SW 1271 (cell line): ENCODE measurements at regions not wholly inside any gene's neighbourhood (a gene's known extent, or its start where the extent isn't known, plus 50 kb on each side); places are given as distances from the start of the nearest gene placed in this dataset.

Experiments
- DNase-seq, 2 experiments: peaks; one replicate each; lab custom pipeline; 2025; lab: John Stamatoyannopoulos, UW

DNA sequence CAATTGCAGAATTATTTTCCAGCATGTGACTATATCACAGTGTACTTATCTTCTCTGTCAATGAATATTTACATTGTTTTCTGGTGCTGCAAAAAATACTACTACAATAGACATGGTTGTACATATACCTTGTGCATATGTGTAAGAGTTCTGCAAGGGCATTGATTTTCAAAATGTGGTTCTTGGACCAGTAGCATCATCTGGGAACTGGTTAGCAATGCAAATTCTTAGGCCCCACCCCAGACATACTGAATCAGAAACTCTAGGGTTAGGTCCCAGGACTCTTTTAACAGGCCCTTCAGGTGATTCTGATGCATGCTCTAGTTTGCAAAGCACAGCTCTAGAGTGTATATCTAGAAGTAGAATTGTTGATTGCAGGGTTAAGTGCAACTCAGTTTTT is 292.3 kb downstream of the ZNF621 start:
- DNase-seq = no peak

DNA sequence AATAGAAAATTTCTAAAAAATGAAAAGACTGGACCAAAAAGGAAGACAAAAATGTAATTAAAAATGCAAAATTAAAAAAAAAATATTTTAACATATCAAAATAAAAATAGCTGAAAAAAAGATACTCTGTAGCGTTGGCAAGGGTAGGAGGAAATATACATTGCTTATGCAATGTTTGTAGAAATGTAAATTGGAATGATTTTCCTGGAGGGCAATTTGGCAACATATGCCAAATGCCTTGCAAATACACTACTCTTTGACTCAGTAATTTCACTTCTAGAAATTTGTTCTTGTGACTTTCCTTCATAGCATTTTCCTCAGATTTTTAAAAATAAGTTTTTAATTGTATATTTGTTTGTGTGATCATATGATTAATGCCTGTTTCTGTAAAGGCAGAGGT is 296.6 kb downstream of the ZNF621 start:
- DNase-seq = no peak

DNA sequence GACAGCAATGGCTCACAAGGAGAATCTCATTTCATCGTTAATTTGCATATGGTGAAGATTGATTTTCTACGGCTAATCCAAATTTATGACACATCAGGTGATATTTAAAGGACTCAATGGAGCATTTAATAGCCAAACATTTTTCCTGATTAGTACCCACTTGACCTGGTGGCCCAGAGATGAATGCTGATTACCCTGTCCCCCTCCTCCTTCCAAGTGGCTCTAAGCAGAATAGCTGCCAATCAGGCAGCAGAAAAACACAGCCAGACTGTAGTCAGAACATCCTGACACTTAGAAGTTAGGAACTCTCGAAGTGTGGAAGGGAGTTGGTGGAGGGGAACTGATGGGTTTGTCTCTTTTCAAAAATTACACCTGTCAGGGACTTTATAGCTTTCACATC is 302.5 kb downstream of the ZNF621 start:
- no peak for DNase-seq

DNA sequence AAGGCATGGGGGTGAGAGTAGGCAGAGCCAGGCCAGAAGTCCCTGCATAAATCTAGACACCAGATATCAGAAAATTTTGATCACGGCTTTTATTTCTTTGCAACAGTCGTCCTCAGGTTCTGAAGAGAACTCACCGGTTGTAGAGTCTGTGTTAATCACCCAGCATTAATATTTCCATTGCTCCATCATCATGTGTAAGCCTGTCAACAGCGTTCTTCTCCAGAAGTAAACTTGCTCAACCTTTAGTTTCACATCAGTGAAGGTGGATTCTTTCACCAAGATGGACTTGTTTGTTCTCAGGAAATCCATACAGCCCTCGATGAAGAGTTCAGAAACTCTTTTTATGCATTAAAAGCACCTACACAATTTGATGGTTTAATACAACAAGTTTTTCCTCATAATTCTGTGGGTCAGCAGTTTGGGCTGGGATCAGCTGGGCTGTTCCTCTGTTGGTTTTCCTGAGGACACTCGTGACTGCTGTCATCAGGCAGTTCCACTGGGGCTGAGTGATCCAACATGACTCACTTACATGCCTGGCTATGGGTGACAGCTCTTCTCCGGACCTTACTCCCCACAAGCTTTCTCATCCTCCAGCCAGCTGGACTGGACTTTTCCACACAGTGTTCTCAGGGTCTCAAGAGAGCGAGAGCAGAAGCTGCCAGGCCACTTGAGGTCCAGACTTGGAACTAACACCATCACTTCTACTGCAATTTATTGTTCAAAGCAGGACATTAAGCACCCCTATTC is 303.4 kb downstream of the ZNF621 start:
- DNase-seq = no peak

DNA sequence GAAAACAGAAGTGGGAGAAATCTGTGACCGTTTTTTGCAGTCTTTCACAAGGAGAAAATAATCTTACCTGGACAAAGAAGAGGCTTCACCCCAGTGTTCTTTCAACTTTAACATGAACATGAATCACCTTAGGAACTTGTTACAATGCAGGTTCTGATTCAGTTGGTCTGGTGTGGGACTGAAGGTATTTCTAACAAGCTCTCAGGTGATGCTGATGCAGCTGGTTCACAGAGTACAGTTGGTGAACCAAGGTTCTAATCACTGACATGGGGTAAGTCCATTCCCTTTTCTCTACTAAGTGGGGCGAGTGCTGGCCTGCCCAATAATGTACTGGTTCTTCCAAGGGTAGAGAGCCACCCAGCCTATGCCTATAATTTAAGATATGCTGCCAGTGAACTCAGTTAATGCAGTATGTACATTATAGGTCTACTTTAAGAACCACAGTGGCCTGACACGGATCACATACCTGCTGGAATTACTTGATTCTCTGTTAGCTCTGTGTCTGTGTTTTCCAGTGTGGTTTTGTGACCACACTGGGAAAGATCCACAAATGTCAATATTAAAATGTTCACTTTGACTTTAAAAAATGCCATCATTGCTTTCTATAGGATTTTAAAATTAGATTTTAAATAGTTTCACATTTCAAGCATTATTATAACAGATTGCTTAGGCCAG is 304.1 kb downstream of the ZNF621 start:
- no peak for DNase-seq

DNA sequence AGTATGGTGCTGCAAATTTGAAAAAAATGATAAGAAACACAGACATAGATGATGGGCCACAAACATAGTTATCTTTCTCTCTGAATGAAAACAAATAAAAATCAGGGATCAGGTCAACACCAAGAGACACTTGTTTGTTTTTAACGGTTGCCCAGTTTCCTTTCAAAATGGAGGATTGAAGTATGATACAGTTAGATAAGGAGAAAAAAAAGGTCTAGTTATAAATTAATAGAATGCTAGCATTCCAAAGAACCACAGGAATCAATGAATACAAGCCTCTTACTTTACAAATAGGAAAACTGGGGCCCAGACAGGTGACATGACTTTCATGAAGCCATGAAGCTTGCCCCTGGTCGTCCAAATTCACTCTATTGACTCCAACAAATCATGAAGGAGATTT is 305.1 kb downstream of the ZNF621 start:
- no peak for DNase-seq

DNA sequence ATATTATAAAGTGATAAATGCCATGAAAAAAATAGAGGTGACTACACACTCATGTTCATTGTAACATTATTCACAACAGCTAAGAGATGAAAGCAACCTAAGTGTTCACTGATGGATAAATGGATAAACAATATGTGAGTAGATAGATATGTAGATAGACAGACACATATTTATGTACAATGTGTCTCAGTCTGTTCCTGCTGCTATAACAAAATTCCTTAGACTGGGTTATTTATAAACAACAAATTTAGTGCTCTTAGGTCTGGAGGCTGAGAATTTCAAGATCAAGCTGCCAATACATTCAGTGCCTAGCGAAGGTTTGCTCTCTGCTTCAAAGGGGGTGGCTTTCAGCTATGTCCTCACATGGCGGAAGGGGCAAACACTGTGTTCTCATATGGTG is 312.5 kb downstream of the ZNF621 start:
- no peak for DNase-seq

DNA sequence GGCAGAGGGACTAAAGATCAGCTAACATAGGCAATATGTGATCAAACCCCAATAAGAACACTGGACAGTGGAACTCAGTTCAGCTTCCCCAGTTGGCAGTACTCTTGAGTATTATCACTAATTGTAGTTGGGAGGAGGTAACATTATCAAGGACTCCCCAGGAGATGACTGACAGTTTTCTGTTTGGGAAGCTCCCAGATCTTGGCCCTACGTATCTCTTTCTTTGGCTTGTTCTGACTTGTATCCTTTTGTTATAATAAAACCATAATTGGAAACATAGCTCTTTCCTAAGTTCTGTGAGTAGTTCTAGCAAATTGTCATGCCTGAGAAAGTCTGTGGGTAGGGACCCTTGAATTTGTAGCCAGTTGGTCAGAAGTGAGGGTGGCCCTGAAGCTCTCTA is 316.4 kb downstream of the ZNF621 start:
- no peak for DNase-seq

DNA sequence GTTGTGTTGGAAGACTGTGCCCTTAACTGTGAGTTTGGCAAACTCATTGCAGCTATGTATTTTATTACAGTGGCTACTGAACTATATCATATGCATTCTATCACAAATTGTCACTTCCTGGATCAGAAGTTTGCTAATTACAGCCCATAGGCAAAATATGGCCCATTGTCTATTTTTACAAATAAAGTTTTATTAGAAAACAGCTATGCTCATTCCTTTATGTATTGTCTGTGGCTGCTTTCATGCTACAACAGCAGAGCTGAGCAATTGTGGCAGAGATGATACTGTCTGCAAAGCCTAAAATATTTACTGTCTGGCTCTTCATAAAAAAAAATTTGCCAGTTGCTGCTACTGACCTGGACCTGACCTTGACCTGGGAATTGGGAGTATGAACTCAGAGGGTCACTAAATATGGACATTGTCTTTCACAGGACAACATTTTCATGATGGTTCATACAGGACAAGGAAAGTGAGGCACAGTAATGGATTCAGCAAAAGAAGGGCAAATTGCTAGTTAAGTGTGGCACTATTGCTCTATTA is 316.9 kb downstream of the ZNF621 start:
- no peak for DNase-seq

DNA sequence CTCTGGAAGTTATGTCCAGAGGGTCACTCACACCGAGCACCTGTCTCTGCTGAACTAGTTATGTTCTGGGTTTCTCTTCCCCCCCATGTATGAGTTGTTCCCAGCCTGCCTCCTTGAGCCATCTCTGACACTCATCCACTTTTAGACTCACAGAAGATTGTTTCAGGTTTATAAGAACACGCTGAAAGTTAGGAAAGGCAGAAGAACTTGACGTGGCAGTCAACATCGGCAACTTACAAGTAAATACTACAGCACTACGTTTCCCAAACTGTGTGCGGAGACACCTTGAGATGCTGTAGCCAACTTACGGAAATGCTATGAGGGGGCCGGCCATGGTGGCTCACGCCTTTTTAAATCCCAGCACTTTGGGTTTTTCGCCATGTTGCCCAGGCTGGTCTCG is 318.0 kb downstream of the ZNF621 start:
- DNase-seq = no peak

DNA sequence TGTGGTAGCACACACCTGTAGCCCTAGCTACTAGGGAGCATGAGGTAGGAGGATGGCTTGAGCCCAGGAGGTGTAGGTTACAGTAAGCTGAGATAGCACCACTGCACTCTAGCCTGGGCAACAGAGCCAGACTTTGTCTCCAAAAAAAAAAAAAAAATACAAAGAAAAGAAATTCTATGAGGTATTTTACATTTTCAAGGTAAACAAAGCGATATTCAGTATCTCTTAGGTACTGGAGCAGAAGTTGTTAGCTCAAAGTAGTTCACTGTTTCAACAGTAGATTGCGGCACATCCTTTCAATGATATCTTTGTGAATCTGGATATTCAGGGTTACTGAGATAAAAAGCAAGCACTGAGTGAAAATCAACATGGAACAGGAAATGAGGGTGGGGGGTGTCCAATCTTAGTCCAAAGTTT is 318.5 kb downstream of the ZNF621 start:
- DNase-seq = no peak

DNA sequence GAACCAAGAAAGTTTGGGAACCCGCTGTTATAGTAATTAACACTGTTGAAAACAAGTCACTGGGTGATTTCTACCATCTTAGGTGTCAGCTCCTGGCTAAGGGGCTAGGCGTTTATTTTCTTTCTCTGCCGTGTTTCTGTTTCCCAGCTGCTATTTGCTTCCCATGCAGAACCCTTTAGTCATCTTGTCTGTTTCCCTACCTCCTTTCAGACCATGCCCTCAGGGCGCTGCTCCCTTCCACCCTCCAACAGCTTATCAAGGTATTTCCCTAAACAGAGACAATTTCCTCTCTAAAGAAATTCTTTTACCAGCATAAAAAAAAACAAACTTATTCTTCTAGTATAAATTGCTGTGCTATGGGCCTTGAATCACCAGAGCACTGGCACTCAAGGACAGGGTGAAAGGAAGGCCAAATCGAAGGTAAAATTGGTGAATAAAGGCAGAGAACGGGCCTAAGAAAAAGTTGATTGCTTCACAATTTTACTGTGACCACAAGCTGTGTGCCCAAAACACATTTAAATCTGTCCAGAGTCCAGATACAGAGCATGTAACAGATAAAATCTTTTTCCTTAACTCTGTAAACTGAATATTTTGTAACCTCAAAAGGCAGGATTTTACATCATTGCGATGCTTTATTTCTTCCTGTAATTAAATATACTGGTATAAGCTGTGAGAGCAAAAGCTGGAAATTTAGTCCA is 319.2 kb downstream of the ZNF621 start:
- no peak for DNase-seq

DNA sequence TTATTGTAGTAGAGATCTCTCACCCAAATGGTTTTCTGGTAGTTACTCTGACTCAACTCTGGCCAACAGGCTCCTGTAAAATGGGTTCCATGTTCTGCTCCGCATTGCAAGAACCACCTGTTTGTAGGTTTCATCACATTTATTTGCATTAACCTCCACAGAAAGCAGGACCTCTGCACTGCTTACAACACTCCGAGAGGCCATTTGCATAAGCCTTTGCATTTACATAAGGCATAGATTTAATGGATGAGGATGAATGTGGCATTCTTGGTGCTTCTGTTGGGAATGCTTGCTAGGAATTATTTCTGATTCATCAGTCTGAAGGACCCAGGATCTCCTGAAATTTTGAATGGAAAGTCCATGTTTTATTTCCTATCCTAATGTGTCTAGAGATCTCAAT is 320.1 kb downstream of the ZNF621 start:
- no peak for DNase-seq

DNA sequence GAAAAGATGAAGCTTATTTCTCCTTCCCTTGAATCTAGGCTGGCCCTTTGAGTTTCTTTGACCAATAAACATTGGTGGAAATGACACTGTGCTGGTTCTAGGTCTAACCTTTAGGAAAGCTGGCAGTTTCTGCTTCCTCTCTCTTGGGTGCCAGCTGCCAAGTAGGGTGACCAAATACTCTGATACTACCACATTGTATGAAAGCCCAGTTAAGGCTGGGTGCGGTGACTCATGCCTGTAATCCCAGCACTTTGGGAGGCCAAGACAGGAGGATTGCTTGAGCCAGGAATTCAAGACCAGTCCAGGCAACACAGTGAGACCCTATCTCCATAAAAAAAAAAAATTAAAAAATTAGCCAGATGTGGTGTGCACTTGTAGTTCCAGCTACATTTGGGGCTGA is 320.7 kb downstream of the ZNF621 start:
- DNase-seq = no peak

DNA sequence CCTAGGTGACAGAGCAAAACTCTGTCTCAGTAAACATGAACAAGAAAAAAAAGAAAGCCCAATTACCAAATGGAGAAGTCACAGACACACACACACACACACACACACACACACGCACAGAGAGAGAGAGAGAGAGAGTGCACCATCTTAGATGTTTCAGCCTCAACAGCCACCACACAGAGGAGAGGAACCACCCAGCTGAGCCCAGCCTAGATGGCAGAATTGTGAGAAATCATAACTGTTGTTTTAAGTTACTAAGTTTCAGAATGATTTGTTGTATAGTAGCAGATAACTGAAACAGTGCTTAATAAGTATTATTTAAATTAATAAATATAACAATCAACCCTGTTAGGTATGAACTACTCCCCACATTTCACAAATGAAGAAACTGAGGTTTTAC is 321.2 kb downstream of the ZNF621 start:
- no peak for DNase-seq

DNA sequence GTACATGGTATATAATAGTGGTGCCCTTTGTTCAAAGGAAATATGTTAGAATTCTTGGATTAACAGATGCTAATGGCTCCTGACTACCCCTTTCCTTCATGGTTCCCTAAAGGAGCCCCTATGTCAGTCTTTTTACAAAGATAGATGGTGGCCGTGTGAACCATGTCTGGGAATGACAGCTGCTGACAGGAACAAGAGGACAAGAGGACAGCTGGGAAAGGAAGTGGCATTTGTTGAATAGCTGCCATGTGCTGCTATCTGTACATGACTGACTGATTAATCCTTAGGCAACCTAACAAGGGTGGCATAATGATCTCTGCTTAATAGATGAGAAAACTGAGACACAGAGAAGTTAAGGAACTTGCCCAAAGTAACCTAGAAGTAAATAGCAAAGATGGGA is 321.7 kb downstream of the ZNF621 start:
- no peak for DNase-seq

DNA sequence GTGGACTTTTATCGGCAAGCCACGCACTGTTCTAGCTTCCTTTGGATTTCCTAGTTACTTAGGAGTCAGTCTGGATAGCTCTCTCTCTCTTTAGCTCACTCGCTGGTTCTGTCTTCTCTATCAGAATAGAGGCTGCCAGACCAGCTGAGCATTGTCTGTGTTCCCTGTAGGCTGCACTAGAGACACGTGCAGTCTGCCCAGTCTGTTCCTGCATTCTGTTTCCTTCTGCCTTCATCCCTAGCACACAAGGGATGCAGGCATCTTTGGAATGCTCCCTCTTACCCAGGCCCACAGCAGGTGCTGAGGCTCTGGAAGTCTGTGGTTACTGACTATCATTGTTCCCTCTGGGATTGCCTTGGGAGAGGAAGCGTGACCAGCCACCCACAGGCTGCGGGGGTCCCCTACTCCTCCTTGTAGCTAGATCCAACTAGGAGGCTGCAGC is 322.8 kb downstream of the ZNF621 start:
- DNase-seq = peak in 1 of 2 experiments; percentile 17

DNA sequence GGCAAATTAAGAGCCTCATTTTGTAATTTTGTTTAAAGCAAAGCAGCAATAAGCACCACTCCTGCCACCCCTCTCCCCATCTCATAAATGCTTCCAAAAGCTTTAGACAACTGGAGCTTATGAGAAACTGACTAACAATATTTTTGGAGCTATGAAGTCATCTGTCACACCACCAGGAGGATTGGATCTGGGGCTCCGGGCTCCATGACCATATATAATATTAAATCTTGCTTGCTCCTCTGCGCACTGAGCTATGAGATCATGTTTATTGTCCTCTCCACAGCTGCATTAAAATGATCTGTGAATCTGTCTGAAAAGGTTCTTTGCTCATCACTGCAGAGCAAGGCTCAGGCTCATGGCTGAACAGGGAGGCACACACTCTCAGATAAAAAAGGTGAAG is 323.7 kb downstream of the ZNF621 start:
- no peak for DNase-seq

DNA sequence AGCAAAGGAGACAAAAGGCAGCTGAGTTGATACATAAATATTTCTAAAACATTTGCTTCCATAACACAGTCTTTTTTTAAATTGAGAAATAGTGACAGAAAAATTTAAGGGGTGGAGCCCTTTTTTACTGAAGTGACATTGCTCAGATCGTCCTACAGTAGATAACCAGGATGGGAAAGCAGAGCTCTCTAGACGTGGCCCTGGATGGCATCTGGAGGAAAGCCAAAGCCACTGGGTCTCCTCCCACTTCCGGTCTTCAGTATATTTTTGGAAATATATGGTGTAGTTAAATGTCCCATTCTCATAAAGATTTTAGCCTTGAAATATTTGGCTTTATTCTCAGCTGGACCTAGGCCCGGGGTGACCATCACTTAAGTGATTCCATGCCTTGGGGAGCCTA is 326.1 kb downstream of the ZNF621 start:
- no peak for DNase-seq

DNA sequence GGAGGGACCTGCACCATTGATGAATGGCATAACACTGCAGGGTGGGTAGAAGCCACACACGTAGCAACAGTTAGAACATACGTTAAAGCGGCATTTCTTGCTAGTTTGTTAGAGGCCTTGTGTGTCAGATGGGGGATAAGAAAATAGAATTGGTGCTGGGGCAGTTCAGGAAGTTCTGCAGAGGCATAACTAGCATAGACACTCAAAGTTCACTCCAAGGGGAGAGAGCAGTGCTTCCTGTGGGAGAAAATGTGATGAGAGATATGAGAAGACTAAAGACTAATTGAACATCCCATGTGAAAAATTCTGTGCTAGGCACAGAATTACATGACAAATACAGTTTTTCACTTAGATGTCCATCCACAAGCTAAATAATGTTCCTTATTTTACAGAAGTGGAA is 327.1 kb downstream of the ZNF621 start:
- DNase-seq = no peak

DNA sequence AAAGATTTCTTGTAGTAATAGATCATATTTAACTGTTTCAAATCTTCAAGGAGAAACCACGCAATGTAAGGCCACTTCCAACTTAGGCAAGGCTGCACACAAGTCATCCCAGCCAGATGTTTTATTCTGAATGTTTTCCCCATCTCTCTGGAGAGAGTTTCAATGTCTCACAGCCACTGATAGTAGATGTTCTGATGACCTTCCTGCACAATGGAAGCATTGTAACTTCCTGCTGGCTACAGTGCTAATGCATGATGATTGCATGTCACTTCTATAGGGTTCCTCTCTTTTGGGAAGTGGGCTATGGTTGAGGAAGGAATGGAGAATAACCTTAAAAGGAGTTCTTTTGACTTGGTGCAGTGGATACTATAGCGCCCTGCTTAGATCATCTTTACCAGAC is 328.0 kb downstream of the ZNF621 start:
- DNase-seq = no peak

DNA sequence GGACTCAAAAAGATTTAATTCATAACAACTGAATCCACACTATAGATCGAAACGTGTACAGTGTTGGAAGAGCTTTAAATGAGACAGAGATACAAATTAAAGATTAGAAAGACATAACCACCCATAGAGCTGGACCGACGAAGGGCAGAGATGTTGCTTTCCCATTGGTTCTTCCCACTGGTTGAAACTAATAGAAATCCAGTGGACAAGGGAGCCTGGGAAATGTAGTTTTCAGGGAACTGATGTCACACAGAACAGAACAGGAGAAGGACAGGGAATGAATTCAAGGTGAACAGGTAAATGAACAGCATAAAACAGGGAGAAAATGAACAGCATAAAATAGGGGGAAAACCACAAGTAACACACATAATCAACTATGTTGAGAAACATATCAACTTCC is 328.7 kb downstream of the ZNF621 start:
- DNase-seq = no peak

DNA sequence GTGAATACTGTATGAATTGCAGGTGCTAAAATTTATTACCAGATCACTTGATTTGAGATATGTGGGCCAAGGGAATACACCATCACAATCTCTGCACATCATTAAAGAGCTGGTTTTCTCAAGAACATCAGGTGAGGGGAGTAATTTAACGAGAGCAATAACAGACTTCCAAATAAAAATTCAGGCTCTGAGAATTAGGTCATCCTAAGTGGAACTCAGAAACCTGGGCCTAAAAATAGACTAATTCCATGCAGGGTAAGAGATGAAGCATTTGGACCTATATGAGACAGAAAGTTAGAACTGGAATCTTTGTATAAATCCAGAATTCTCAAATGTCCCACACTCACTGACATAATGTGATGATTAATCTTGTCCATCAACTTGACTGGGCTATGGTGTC is 331.1 kb downstream of the ZNF621 start:
- DNase-seq = no peak
